ENCODE measurements at regions not wholly inside any gene's neighbourhood (a gene's known extent, or its start where the extent isn't known, plus 50 kb on each side); places are given as distances from the start of the nearest gene placed in this dataset.

DNA sequence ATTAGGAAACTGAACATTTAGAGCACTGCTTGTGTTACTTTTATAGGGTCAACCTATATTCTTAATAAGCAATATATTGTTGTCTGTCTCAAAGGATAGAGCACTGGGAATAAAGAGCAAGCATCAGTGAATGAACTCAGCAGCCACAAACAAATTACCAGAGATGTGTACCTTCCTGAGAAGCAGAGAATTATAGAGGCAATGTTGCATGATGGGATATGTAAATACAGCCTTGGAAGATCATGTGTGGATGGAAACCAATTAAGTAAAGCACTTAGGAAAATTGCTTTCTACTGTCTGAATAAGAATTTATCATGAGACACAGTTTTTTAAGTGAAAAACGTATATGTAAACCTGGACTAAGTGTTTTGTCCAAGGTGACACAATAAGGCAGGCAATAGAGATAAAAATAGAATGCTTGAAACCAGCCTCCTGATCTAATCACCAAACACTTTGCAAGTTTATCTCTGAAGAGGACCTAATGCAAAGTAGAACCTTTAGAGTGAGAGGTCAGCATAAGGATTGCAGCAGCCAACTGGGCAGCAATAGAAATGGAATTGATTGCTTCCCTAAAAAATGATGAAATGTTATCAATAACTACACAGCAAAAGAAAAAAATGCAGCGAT, 848.0 kb downstream of the TUSC7 start:
- Histone ChIP-seq H3K9ac (ENCODE audit: low read length) (no peak overlapping the region), H3K36me3 (ENCODE audit: control insufficient read depth in 1 of 2, insufficient read depth in 2 of 2, low read depth in 1 of 2, low read length in 2 of 2) (no peaks in the 10 kb centered on the region), H3K14ac (ENCODE audit: low read length in 2 of 2) (no peak overlapping the region), H2BK5ac (ENCODE audit: low read depth, low read length, poor library complexity, severe bottlenecking) (no peak overlapping the region), H3K9me3 (ENCODE audit: control insufficient read depth, low read length) (no peaks in the 10 kb centered on the region), H2AFZ (ENCODE audit: low read depth, low read length) (no peak overlapping the region), H2BK120ac (ENCODE audit: low read depth, low read length) (no peak overlapping the region), H3K4me3 (ENCODE audit: insufficient read depth in 1 of 2, low read depth in 1 of 2, low read length in 2 of 2) (no peak overlapping the region), H4K8ac (ENCODE audit: low read length) (no peak overlapping the region), H3K27ac (ENCODE audit: low read length, poor library complexity, severe bottlenecking) (no peak overlapping the region), H3K4ac (ENCODE audit: low read depth in 1 of 2, low read length in 2 of 2) (no peak overlapping the region), H3K27me3 (ENCODE audit: control insufficient read depth in 1 of 2, insufficient read depth in 1 of 2, low read length in 2 of 2) (no peaks in the 10 kb centered on the region), H2BK15ac (ENCODE audit: low read depth, poor library complexity, severe bottlenecking) (no peak overlapping the region), H2BK12ac (ENCODE audit: low read length in 2 of 2) (no peak overlapping the region), H3K4me1 (ENCODE audit: control insufficient read depth, insufficient read depth, low read depth, low read length) (no peaks in the 10 kb centered on the region), H2AK5ac (ENCODE audit: low read length, severe bottlenecking) (no peak overlapping the region), H4K91ac (ENCODE audit: low read length) (no peak overlapping the region), H3K18ac (ENCODE audit: low read depth in 1 of 2, low read length in 2 of 2) (no peak overlapping the region), H3K79me1 (replicated peaks; ENCODE audit: low read length, poor library complexity, severe bottlenecking) (no peaks in the 10 kb centered on the region), H3K23ac (ENCODE audit: low read length in 2 of 2) (no peak overlapping the region), H3K4me2 (ENCODE audit: low read length, poor library complexity, severe bottlenecking) (no peak overlapping the region)
- 71% methylated on average over 1 of the region's 2 CpGs for WGBS
- DNase-seq: no peak

GRCh38 chr3:117558681-117559080, 849.1 kb downstream of the TUSC7 start:
- no peak overlapping the region for H4K8ac ChIP-seq (ENCODE audit: low read length)
- no peak overlapping the region for H3K9ac ChIP-seq (ENCODE audit: low read length)
- DNase-seq: no peak
- H3K18ac ChIP-seq (ENCODE audit: low read depth in 1 of 2, low read length in 2 of 2): no peak overlapping the region
- no peaks in the 10 kb centered on the region for H3K36me3 ChIP-seq (ENCODE audit: control insufficient read depth in 1 of 2, insufficient read depth in 2 of 2, low read depth in 1 of 2, low read length in 2 of 2)
- no peak overlapping the region for H2AK5ac ChIP-seq (ENCODE audit: low read length, severe bottlenecking)
- no peak overlapping the region for H3K4me3 ChIP-seq (ENCODE audit: insufficient read depth in 1 of 2, low read depth in 1 of 2, low read length in 2 of 2)
- no peaks in the 10 kb centered on the region for H3K79me1 ChIP-seq (replicated peaks; ENCODE audit: low read length, poor library complexity, severe bottlenecking)
- H3K27ac ChIP-seq (ENCODE audit: low read length, poor library complexity, severe bottlenecking): no peak overlapping the region
- H3K4me1 ChIP-seq (ENCODE audit: control insufficient read depth, insufficient read depth, low read depth, low read length): peaks cover 2% of the 10 kb centered on the region
- H3K27me3 ChIP-seq (ENCODE audit: control insufficient read depth in 1 of 2, insufficient read depth in 1 of 2, low read length in 2 of 2): no peaks in the 10 kb centered on the region
- no peak overlapping the region for H2BK120ac ChIP-seq (ENCODE audit: low read depth, low read length)
- no peak overlapping the region for H2BK15ac ChIP-seq (ENCODE audit: low read depth, poor library complexity, severe bottlenecking)
- no peak overlapping the region for H2BK12ac ChIP-seq (ENCODE audit: low read length in 2 of 2)
- no peak overlapping the region for H3K4me2 ChIP-seq (ENCODE audit: low read length, poor library complexity, severe bottlenecking)
- no peak overlapping the region for H4K91ac ChIP-seq (ENCODE audit: low read length)
- no peaks in the 10 kb centered on the region for H3K9me3 ChIP-seq (ENCODE audit: control insufficient read depth, low read length)
- H2BK5ac ChIP-seq (ENCODE audit: low read depth, low read length, poor library complexity, severe bottlenecking): no peak overlapping the region
- H3K23ac ChIP-seq (ENCODE audit: low read length in 2 of 2): no peak overlapping the region
- H3K4ac ChIP-seq (ENCODE audit: low read depth in 1 of 2, low read length in 2 of 2): no peak overlapping the region
- no peak overlapping the region for H2AFZ ChIP-seq (ENCODE audit: low read depth, low read length)
- no peak overlapping the region for H3K14ac ChIP-seq (ENCODE audit: low read length in 2 of 2)
- no CpG with 5 or more reads among the region's 1 CpG for WGBS

DNA sequence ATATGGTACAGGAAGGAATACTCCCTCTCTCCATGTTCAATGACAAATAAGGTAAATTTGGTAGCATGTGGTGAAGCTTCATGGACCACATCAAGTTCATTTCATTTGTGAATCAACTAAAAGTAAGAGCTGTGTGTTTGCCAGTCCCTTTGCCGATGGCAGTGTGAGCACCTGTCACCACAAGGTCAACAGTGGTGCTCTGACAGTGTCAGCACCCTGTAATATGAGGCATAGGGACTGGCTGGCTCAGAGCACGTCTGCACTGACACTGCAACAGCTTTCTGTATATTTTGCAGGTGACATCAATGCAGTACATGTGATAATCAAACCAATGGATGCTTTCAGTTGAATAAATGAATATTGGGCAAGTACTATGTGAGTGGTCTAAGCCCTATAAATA, 852.4 kb downstream of the TUSC7 start:
- no peak overlapping the region for H3K18ac ChIP-seq (ENCODE audit: low read depth in 1 of 2, low read length in 2 of 2)
- no peak overlapping the region for H4K8ac ChIP-seq (ENCODE audit: low read length)
- H3K79me1 ChIP-seq (replicated peaks; ENCODE audit: low read length, poor library complexity, severe bottlenecking): no peaks in the 10 kb centered on the region
- no peak for DNase-seq
- H3K36me3 ChIP-seq (ENCODE audit: control insufficient read depth in 1 of 2, insufficient read depth in 2 of 2, low read depth in 1 of 2, low read length in 2 of 2): no peaks in the 10 kb centered on the region
- no peak overlapping the region for H2BK120ac ChIP-seq (ENCODE audit: low read depth, low read length)
- no peak overlapping the region for H3K4me2 ChIP-seq (ENCODE audit: low read length, poor library complexity, severe bottlenecking)
- H2BK5ac ChIP-seq (ENCODE audit: low read depth, low read length, poor library complexity, severe bottlenecking): no peak overlapping the region
- H3K27ac ChIP-seq (ENCODE audit: low read length, poor library complexity, severe bottlenecking): no peak overlapping the region
- no peak overlapping the region for H3K4ac ChIP-seq (ENCODE audit: low read depth in 1 of 2, low read length in 2 of 2)
- no peak overlapping the region for H2BK12ac ChIP-seq (ENCODE audit: low read length in 2 of 2)
- no peak overlapping the region for H4K91ac ChIP-seq (ENCODE audit: low read length)
- no peak overlapping the region for H3K9ac ChIP-seq (ENCODE audit: low read length)
- H3K9me3 ChIP-seq (ENCODE audit: control insufficient read depth, low read length): no peaks in the 10 kb centered on the region
- no peaks in the 10 kb centered on the region for H3K27me3 ChIP-seq (ENCODE audit: control insufficient read depth in 1 of 2, insufficient read depth in 1 of 2, low read length in 2 of 2)
- H3K14ac ChIP-seq (ENCODE audit: low read length in 2 of 2): peak overlapping the region in 1 of 2 experiments; percentile 79
- peaks cover 2% of the 10 kb centered on the region for H3K4me1 ChIP-seq (ENCODE audit: control insufficient read depth, insufficient read depth, low read depth, low read length)
- H3K23ac ChIP-seq (ENCODE audit: low read length in 2 of 2): no peak overlapping the region
- H2BK15ac ChIP-seq (ENCODE audit: low read depth, poor library complexity, severe bottlenecking): no peak overlapping the region
- H2AK5ac ChIP-seq (ENCODE audit: low read length, severe bottlenecking): no peak overlapping the region
- no peak overlapping the region for H2AFZ ChIP-seq (ENCODE audit: low read depth, low read length)
- no peak overlapping the region for H3K4me3 ChIP-seq (ENCODE audit: insufficient read depth in 1 of 2, low read depth in 1 of 2, low read length in 2 of 2)
- 65% methylated on average over 2 of the region's 2 CpGs for WGBS

DNA sequence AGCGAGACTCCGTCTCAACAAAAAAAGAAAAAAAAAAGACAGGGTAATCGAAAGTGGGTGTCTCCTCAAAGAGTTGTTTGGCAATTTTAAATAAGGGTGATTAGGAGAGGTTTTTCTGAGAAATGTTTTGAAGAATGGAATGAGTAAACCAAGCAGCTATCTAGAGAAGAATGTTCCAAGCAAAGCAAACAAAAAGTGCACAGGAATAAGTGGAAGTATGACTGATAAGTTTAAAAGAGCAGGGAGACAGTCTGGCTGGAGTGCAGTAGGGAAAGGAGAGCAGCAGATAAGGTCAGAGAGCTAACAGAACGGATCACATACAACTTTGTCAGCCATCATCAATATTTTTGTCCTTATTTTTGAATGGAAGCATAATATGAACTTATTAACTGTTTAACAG, 853.5 kb downstream of the TUSC7 start:
- no peak overlapping the region for H3K23ac ChIP-seq (ENCODE audit: low read length in 2 of 2)
- H3K27me3 ChIP-seq (ENCODE audit: control insufficient read depth in 1 of 2, insufficient read depth in 1 of 2, low read length in 2 of 2): no peaks in the 10 kb centered on the region
- DNase-seq: peak; percentile 8
- H2BK120ac ChIP-seq (ENCODE audit: low read depth, low read length): no peak overlapping the region
- no peak overlapping the region for H2AK5ac ChIP-seq (ENCODE audit: low read length, severe bottlenecking)
- no peak overlapping the region for H2AFZ ChIP-seq (ENCODE audit: low read depth, low read length)
- no peak overlapping the region for H3K14ac ChIP-seq (ENCODE audit: low read length in 2 of 2)
- H3K27ac ChIP-seq (ENCODE audit: low read length, poor library complexity, severe bottlenecking): no peak overlapping the region
- no peak overlapping the region for H2BK5ac ChIP-seq (ENCODE audit: low read depth, low read length, poor library complexity, severe bottlenecking)
- no peak overlapping the region for H3K4me2 ChIP-seq (ENCODE audit: low read length, poor library complexity, severe bottlenecking)
- H3K4ac ChIP-seq (ENCODE audit: low read depth in 1 of 2, low read length in 2 of 2): no peak overlapping the region
- no peaks in the 10 kb centered on the region for H3K36me3 ChIP-seq (ENCODE audit: control insufficient read depth in 1 of 2, insufficient read depth in 2 of 2, low read depth in 1 of 2, low read length in 2 of 2)
- no peak overlapping the region for H3K4me3 ChIP-seq (ENCODE audit: insufficient read depth in 1 of 2, low read depth in 1 of 2, low read length in 2 of 2)
- H4K91ac ChIP-seq (ENCODE audit: low read length): no peak overlapping the region
- H3K9me3 ChIP-seq (ENCODE audit: control insufficient read depth, low read length): no peaks in the 10 kb centered on the region
- peaks cover 2% of the 10 kb centered on the region for H3K4me1 ChIP-seq (ENCODE audit: control insufficient read depth, insufficient read depth, low read depth, low read length)
- H3K9ac ChIP-seq (ENCODE audit: low read length): no peak overlapping the region
- no peak overlapping the region for H3K18ac ChIP-seq (ENCODE audit: low read depth in 1 of 2, low read length in 2 of 2)
- H3K79me1 ChIP-seq (replicated peaks; ENCODE audit: low read length, poor library complexity, severe bottlenecking): no peaks in the 10 kb centered on the region
- no peak overlapping the region for H4K8ac ChIP-seq (ENCODE audit: low read length)
- 94% methylated on average over 3 of the region's 4 CpGs for WGBS
- no peak overlapping the region for H2BK15ac ChIP-seq (ENCODE audit: low read depth, poor library complexity, severe bottlenecking)
- no peak overlapping the region for H2BK12ac ChIP-seq (ENCODE audit: low read length in 2 of 2)

Measured in mesenchymal stem cell (in vitro differentiated cells and primary cell).